NCI-H748 (cell line): ENCODE measurements at regions not wholly inside any gene's neighbourhood (a gene's known extent, or its start where the extent isn't known, plus 50 kb on each side); places are given as distances from the start of the nearest gene placed in this dataset.
"Not testable (repeated sequence)": the region's sequence is repeated elsewhere in the genome, so short reads cannot be mapped to it uniquely, and the experiment has no call there.

Experiments used
- DNase-seq: peaks from one replicate; lab custom pipeline; 2025; ENCODE audit not compliant: unreplicated experiment; lab: John Stamatoyannopoulos, UW

GRCh38 chr12:67034110-67034879, 234.9 kb upstream of the CAND1 start:
- DNase-seq: no peak

GRCh38 chr12:67035121-67035520, 234.0 kb upstream of the CAND1 start:
- DNase-seq: peak; percentile 73

- DNase-seq: no peak
Measured at GRCh38 chr12:67038486-67038885, 230.7 kb upstream of the CAND1 start.

DNA sequence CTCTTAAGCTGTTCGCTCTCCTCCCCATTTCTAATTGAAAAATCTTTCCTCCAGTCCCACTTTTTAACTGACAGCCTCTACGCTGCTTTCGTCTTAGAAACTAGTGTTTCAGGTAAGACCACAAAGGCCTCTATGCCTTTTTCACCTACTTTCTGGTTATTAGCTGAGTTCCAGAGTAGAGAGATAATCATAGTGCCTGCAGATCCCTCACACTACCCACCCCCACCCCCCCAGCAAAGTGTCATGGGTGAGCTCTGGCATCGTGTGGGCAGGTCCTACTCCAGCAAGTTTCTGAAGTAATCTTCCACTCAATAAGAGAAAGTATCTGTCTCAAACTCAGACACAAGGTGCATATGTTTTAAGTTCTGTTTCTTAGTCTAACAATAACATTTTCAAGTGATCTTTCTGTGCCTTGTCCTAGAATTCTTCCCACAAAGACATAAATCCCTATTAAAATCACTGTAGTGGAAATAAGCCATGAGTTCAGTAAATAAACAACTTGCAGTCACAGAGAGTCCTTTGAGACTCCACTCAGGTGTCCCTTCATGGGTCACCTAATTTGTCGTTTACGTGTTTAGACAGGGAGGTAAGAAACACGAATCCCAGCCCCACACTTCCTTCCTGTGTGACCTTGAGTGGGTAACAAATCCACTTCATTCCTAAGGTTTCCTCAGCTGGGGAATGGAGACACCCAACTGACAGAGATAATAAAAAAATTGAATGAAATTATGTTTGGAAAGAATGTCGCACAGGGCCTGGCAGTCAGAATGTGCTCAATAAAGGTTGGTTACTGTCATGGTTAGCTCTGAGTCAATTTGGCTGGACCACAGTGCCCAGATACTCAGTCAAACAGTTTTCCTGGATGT, 228.9 kb upstream of the CAND1 start:
- DNase-seq: no peak

DNA sequence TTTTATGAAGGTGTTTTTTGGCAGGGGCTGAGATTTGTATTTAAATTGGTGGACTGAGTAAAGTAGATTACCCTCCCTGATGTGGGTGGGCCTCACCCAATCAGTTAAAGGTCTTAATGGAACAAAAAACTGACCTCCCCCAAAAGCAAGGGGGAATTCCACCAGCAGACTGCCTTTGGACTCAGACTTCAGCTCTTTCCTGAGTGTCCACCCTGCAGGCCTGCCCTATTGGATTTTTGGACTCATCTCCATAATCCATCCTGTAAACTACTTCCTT, 228.4 kb upstream of the CAND1 start:
- DNase-seq: no peak

DNA sequence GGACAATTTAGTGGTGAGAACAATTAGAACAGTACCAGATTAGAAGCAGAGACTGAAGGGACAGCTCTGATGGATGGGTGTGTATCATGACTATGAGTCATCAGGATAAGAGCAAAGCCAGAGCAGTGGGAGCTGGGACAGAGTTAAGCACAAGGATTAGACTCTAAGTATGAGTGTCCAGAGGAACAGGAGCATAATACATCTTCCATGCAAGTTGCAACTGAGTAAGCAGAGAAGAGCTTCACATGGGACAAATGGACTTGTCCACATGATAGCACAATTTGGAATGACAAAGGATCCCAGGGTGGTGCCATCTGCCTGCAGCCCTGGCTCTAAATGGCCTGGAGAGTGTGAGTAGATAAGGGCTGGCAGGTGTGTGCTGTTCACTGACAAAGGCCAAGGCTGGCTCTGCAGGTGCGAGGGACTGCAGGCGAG, 226.4 kb upstream of the CAND1 start:
- DNase-seq: peak; percentile 90

GRCh38 chr12:67043771-67044170, 225.4 kb upstream of the CAND1 start:
- no peak for DNase-seq

DNA sequence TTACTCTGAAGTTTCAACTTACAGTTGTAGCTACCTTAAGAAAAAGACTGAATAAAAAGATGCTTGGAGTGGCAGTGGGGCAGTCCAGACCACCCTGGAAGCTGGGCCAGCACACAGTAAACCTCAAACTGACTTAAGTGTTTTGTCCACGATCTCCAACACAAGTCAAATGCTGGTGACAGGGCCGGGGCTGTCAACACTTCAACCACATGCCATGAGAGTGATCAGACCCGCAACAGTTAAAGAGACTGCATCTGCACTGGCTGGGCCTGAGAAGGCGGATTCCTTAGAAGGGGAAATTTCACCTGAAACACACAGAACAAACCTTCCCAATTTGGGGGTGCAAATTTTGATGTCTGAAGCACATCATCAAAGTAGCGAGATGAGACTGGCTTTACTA, 223.5 kb upstream of the CAND1 start:
- DNase-seq: no peak

DNA sequence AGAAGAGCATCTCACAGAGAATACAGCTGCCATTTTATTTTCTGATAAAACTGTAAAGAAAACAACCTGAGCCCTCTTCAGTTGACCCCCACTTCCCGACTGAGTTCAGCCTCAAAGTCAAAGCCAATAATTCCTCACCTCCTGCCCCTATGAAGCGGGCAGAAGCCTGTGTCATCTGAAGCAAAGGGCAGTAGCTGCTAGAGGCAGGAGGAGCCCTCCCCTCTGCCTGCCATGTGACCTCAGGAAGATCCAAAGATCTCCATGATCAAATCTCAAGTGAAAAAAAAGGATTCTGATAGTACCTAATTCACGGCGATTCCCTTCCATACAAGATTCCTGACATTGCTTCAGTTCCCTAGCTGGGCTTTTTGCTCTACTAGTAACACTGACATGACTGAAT, 223.1 kb upstream of the CAND1 start:
- DNase-seq: no peak

DNA sequence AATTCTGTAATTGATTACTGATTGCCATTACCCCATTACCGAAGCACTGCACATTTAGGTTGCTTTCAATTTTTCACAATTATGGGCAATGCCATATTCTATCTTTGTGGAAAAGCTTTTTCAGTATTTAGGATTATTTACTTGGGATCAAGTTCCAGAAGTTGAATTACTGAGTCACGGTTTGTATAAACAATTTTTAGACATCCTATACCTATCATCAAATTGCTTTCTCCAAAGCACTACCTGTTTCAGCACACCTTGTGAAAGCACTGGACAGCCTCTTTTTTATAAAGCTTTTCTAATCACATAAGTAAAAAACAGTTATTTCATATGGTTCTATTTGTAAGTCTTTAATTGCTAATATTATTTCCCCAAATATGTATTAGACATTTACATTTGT, 221.5 kb upstream of the CAND1 start:
- no peak for DNase-seq

- DNase-seq: no peak
Measured at GRCh38 chr12:67048371-67048770, 220.8 kb upstream of the CAND1 start.

DNA sequence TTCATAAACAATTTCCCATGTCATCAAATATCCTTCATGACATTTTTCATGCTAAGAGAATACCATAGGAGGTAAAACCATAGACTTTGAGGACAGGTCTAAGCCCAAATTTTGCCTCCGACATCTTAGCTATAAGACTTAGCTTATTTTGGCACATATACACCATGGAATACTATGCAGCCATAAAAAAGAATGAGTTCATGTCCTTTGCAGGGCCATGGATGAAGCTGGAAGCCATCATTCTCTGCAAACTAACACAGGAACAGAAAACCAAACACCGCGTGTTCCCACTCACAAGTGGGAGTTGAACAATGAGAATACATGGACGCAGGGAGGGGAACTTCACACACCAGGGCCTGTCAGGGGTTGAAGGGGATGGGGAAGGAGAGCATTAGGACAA, 220.0 kb upstream of the CAND1 start:
- DNase-seq: not testable (repeated sequence)

DNA sequence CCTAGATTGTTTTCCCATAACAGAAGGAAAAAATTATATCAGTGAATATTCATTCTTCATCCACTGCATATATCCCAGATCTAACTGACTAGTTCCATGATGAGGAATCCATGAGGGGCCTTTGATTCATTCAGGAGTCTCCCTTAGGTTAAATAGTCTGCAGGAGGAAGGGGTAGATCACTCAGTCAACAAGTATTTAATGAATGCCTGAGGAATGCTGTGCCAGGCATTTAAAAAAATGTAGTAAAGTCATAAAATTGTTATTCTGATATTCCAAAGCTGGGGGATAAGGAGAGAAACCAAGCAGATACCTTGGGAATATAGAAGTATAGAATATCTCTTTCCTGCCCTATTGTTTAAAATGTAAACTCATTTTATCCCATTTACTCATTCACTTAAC, 216.2 kb upstream of the CAND1 start:
- no peak for DNase-seq

DNA sequence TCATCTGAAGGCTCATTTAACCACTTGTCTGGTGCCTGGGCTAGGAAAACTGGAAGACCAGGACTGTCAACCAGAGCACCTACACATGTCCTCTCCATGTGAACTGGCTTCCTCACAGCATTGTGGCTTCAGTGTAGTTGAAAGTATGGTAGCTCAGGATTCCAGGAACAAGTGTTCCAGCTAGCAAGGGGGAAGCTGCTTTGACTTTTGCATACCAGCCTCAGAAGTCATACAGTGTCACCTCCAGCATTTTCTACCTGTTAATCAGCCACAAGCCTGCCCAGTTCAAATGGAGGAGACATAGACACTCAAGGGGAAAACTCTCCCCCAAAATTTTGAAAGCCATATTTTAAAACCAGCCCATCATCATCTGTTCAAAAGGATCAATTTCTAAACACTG, 212.8 kb upstream of the CAND1 start:
- no peak for DNase-seq

- no peak for DNase-seq
Measured at GRCh38 chr12:67057072-67057471, 212.1 kb upstream of the CAND1 start.

DNA sequence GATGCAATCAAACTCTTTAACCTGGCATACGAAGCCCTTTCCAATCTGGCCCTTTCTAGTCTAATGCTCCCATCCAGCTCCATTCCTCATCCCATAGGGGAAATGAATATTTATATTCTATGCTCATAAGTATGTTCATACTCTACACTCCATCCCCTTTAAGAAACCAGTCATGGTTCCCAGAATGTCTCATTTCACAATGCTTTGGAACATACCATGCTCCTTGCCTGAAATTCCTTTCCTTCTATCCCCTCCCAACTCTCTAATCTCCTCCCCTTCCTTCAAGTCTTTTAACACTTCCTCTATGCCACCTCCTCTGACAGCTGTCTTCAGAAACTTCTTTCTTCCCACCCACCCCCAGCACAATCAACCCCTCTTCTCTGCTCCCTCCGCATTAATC, 207.0 kb upstream of the CAND1 start:
- no peak for DNase-seq

- DNase-seq: peak; percentile 7
Measured at GRCh38 chr12:67067453-67068203, 201.5 kb upstream of the CAND1 start.

DNA sequence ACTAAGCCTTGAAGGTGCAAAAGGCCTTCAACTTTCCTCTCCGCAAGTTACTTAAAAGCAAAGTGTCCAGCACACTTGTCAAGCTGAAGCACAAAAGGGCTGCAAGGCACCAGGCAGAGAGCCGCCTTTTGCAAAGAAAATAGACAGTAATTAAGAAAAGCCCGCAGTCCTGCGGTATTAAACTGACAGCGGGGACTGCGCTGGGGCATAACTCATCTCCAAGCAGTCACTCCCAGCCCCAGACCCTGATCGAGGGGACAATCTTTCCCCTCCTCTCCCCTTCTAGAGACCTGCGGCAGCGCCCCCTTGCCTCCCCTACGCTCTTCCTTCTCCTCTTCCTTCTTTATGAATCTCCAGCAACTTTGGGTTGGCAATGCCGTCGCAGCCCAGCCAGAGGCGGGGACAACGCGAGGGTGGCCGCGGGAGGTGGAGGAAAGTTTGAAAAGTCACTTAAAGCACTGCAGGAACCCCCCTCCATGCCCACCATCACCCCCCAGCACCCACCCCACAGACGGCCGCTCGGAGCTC, 200.9 kb upstream of the CAND1 start:
- DNase-seq: peak; percentile 41

GRCh38 chr12:67068761-67069450, 200.3 kb upstream of the CAND1 start:
- DNase-seq: peak; percentile 75

- peak; percentile 77 for DNase-seq
Measured at GRCh38 chr12:67069451-67070306, 199.5 kb upstream of the CAND1 start.
